Activated naive CD4-positive, alpha-beta T cell treated with anti-CD3 and anti-CD28 coated beads, Interleukin-2, amount 50 U/mL, for 24 hours (primary cell): ENCODE measurements at regions not wholly inside any gene's neighbourhood (a gene's known extent, or its start where the extent isn't known, plus 50 kb on each side); places are given as distances from the start of the nearest gene placed in this dataset.
A peak's percentile ranks its signal among the peaks of the same experiment; 100 is the strongest.
"Not testable (repeated sequence)": the region's sequence is repeated elsewhere in the genome, so short reads cannot be mapped to it uniquely, and the experiment has no call there.

Source experiments
- H3K27ac Mint-ChIP-seq: one replicate; pipeline ENCODE4 v1.8.0; 2021; ENCODE audit warnings: mild to moderate bottlenecking, mixed read lengths
- H3K27me3 Mint-ChIP-seq: one replicate; pipeline ENCODE4 v1.8.0; 2021; ENCODE audit warnings: mixed read lengths
- H3K36me3 Mint-ChIP-seq: one replicate; pipeline ENCODE4 v1.8.0; 2021; ENCODE audit warnings: mixed read lengths
- H3K4me1 Mint-ChIP-seq: one replicate; pipeline ENCODE4 v1.8.0; 2021; ENCODE audit warnings: mixed read lengths
- H3K4me3 Mint-ChIP-seq: one replicate; pipeline ENCODE4 v1.8.0; 2021; ENCODE audit warnings: mild to moderate bottlenecking, mixed read lengths
- H3K9me3 Mint-ChIP-seq: one replicate; pipeline ENCODE4 v1.8.0; 2021; ENCODE audit warnings: mixed read lengths

DNA sequence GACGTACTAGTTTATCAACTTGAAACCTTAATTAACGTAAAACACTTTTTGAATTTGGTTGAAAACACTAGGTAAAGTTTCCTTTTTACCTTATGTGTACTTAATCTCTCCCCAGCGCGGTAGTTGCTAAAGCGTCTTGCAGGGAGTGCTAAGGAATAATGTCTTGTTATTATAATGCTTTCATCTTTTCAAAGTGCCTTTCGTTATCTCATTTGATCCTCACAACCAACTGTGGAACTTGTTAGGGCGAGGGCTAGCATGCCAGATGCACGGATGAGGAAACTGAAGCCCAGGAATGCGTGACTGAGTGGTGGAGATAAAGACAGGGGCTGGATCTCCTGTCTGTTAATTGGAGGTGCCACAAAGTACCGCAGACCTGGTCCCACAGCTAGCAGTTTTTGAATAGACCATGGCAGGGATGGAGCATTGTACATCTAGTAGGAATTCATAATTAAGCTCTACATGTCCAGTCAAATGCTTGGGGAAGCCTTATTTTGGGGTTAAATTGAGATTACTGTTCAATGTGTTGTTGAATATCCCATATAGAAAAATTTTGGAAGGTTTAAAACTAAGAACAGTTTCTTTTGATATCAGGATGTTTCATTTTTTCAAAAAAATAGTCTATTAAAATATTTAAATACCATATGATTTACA is 234.3 kb downstream of the SH2D4B start:
- Mint-ChIP-seq H3K4me1 (no peaks in the 10 kb centered on the region), H3K9me3 (peaks cover 3% of the 10 kb centered on the region), H3K27me3 (peaks cover 13% of the 10 kb centered on the region), H3K36me3 (no peaks in the 10 kb centered on the region), H3K27ac (no peak overlapping the region), H3K4me3 (no peak overlapping the region)

DNA sequence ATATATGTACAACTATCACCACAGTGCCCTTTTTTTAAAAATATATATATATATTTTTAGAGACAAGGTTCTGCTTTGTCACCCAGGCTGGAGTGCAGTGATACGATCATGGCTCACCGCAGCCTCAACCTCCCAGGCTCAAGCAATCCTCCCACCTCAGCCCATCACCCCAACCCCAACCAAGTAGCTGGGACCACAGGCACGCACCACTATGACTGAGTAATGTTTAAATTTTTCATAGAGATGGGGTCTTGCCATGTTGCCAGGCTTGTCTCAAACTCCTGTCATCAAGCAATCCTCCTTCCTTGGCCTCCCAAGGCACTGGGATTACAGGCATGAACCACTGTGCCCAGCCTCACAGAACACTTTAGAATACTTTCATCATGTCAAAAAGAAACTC is 234.9 kb downstream of the SH2D4B start:
- no peak overlapping the region for H3K4me3 Mint-ChIP-seq
- H3K4me1 Mint-ChIP-seq = no peaks in the 10 kb centered on the region
- peaks cover 12% of the 10 kb centered on the region for H3K27me3 Mint-ChIP-seq
- no peaks in the 10 kb centered on the region for H3K36me3 Mint-ChIP-seq
- H3K9me3 Mint-ChIP-seq = peaks cover 3% of the 10 kb centered on the region
- H3K27ac Mint-ChIP-seq = no peak overlapping the region

DNA sequence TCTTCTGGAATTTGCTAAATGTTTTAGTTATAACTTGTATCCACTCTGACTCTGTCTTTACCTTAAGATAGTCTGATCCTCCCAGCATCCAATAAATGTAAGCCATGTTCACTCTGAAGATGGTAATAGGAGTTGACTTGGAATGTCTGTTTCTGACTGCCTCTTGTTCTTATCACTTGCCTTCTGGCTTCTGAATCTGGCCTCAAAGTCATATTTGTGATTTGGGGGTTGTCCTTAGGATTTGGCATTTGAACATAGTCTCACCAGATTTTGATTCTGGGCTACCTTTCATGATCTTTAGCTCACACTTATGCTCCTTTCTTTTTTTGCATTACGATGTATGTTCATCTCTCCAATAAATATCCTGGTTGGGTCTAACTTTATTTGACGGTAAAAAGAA is 247.0 kb downstream of the SH2D4B start:
- Mint-ChIP-seq H3K4me3 (no peak overlapping the region), H3K4me1 (no peaks in the 10 kb centered on the region), H3K36me3 (no peaks in the 10 kb centered on the region), H3K27ac (no peak overlapping the region), H3K9me3 (no peaks in the 10 kb centered on the region), H3K27me3 (peaks cover 18% of the 10 kb centered on the region)

DNA sequence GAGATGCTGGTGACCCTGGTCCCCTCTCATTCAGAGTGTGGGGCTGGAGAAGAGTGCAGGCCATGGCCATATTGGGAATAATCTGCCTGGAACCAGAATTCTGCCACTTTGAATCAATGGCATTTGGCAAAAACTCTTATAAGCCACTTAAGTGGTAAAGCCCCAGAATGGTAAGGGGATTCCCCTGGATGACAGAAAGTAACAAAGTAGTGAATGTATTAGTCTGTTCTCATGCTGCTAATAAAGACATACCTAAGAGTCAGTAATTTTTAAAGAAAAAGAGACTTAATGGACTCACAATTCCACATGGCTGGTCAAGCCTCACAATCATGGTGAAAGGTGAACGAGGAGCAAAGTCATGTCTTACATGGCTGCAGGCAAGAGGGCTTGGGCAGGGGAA is 248.6 kb downstream of the SH2D4B start:
- Mint-ChIP-seq H3K27me3 (peaks cover 20% of the 10 kb centered on the region), H3K4me3 (no peak overlapping the region), H3K4me1 (no peaks in the 10 kb centered on the region), H3K36me3 (no peaks in the 10 kb centered on the region), H3K9me3 (no peaks in the 10 kb centered on the region), H3K27ac (no peak overlapping the region)

DNA sequence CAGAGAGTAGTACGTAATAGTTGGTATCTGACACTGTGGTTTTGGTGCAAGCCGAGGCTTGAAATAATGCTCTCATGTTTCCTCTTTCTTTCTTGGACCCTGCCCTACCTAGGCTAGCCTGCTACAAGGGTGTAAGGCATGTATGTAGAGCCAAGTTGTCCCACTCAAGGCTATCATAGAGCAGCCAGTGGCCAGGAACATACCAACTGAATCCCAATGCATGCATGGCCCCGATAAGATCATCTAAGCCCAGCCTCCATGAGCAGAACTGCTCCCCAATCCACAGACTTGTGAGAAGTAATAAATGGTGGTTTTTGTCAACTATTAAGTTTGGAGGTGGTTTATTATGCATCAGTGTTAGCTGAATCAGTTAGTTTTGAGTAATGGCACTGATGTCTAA is 250.2 kb downstream of the SH2D4B start:
- Mint-ChIP-seq H3K9me3 (no peaks in the 10 kb centered on the region), H3K4me1 (no peaks in the 10 kb centered on the region)

DNA sequence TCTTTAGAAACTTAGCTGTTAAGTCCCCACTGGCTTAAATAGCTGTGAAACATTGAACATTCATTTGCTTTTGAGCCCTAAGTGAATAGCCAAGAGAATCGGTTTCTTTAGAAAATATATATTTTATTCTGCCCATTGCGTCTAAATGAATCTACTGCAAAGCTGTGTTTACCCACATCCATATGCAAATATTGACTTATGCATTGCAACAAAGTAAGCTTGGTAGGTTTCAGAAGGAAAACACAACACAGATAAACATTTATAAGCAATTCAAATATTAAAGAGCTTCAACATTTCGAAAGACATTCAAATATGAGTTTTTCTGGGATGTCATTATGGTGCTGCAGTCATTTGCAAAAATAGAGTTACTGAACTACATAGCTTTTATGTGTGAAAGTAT is 257.3 kb downstream of the SH2D4B start:
- no peak overlapping the region for H3K27ac Mint-ChIP-seq
- no peak overlapping the region for H3K4me3 Mint-ChIP-seq
- no peaks in the 10 kb centered on the region for H3K36me3 Mint-ChIP-seq
- no peaks in the 10 kb centered on the region for H3K4me1 Mint-ChIP-seq
- H3K9me3 Mint-ChIP-seq = no peaks in the 10 kb centered on the region
- H3K27me3 Mint-ChIP-seq = peaks cover 2% of the 10 kb centered on the region

More for the DNA sequence above, 250.2 kb downstream of the SH2D4B start:
- H3K27ac Mint-ChIP-seq = no peak overlapping the region
- no peak overlapping the region for H3K4me3 Mint-ChIP-seq
- H3K27me3 Mint-ChIP-seq = peaks cover 16% of the 10 kb centered on the region
- no peaks in the 10 kb centered on the region for H3K36me3 Mint-ChIP-seq

DNA sequence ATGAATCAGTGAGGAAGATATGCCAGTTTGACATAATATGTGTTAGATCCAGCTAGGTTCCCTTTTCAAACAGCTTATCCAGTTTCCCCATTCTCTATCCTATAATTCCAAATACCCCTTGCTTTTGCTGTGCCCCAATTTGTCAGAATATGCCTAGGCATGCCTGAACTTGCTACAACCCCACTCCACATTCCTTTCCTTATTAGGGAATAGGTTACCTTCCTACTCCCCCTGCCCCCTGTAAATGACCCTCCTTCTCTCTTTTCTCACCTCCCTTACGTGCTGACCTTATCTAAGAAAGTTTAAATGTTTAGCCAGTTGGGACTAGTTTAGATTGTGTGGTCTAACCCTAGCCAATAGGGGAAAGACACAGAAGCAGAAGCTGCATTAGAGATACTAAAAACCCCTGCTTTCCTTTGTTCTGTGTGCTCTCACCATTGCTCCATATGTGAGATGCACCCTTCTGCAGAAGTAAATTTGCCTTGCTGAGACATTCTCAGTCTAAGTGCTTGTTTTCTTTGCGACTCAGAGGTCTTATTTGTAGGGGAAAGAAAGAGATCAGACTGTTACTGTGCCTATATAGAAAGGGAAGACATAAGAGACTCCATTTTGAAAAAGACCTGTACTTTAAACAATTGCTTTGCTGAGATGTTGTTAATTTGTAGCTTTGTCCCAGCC is 267.8 kb downstream of the SH2D4B start:
- Mint-ChIP-seq H3K4me3 (no peak overlapping the region), H3K9me3 (no peaks in the 10 kb centered on the region), H3K36me3 (no peaks in the 10 kb centered on the region), H3K27me3 (peaks cover 2% of the 10 kb centered on the region), H3K27ac (no peak overlapping the region), H3K4me1 (no peaks in the 10 kb centered on the region)

DNA sequence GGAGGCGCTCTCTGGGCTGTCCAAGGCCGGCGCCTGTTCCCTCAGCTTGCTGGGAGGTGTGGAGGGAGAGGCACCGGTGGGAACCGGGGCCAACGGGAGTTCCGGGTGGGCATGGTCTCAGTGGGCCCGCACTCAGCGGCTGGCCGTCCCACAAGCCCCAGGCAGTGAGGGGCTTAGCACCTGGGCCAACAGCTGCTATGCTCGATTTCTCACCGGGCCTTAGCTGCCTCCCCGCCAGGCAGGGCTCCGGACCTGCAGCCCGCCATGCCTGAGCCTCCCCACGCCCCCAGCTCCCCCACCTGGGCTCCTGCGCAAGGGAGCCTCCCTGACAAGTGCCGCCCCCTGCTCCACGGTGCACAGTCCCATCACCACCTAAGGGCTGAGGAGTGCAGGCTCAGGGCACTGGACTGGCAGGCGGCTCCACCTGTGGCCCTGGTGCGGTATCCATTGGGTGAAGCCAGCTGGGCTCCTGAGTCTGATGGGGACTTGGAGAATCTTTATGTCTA is 276.5 kb downstream of the SH2D4B start:
- no peaks in the 10 kb centered on the region for H3K36me3 Mint-ChIP-seq
- H3K9me3 Mint-ChIP-seq = peaks cover 8% of the 10 kb centered on the region
- H3K4me3 Mint-ChIP-seq = no peak overlapping the region
- H3K27me3 Mint-ChIP-seq = peaks cover 5% of the 10 kb centered on the region
- H3K27ac Mint-ChIP-seq = no peak overlapping the region
- no peaks in the 10 kb centered on the region for H3K4me1 Mint-ChIP-seq

DNA sequence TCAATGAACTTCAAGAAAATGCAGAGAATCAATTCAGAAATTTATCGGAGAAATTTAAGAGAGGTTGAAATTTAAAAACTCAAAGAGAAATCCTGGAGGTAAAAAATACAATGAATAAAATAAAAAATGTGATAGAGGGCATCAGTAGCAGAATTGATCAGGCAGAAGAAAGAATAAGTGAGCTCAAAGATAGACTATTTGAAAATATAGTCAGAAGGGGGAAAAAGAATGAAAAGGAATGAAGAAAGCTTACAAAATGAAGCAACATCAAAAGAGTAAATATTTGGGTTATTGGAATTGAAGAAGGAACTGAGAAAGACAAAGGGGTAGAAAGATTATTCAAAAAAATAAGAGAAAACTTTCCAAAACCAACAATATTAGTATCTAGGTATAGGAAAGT is 291.4 kb downstream of the SH2D4B start:
- peaks cover 3% of the 10 kb centered on the region for H3K27me3 Mint-ChIP-seq
- peaks cover 10% of the 10 kb centered on the region for H3K36me3 Mint-ChIP-seq
- H3K9me3 Mint-ChIP-seq = peaks cover 26% of the 10 kb centered on the region
- no peak overlapping the region for H3K27ac Mint-ChIP-seq
- H3K4me3 Mint-ChIP-seq = no peak overlapping the region
- no peaks in the 10 kb centered on the region for H3K4me1 Mint-ChIP-seq

DNA sequence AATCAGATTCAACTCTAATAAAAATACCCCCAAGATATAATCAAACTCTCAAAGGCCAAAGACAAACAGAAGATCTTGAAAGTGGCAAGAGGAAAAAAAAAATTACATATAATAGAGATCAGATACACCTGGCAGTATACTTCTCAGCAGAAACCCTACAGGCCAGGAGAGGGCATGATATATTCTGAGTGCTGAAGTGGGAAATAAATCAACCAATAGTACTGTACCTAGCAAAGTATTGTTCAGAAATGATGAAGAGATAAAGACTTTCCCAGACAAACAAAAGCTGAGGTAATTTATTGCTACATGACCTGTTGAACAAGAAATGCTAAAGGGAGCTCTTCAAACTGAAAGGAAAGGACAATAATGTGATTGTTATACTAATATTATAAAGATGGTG is 291.9 kb downstream of the SH2D4B start:
- Mint-ChIP-seq H3K4me3 (no peak overlapping the region), H3K27ac (no peak overlapping the region), H3K9me3 (peaks cover 26% of the 10 kb centered on the region), H3K36me3 (peaks cover 10% of the 10 kb centered on the region), H3K27me3 (peaks cover 3% of the 10 kb centered on the region), H3K4me1 (no peaks in the 10 kb centered on the region)

DNA sequence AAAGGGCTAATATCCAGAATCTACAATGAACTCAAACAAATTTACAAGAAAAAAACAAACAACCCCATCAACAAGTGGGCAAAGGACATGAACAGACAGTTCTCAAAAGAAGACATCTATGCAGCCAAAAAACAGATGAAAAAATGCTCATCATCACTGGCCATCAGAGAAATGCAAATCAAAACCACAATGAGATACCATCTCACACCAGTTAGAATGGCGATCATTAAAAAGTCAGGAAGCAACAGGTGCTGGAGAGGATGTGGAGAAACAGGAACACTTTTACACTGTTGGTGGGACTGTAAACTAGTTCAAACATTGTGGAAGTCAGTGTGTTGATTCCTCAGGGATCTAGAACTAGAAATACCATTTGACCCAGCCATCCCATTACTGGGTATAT is 295.0 kb downstream of the SH2D4B start:
- H3K27ac Mint-ChIP-seq, H3K36me3 Mint-ChIP-seq, H3K27me3 Mint-ChIP-seq, H3K4me1 Mint-ChIP-seq, H3K4me3 Mint-ChIP-seq: not testable (repeated sequence)
- peaks cover 32% of the 10 kb centered on the region for H3K9me3 Mint-ChIP-seq

DNA sequence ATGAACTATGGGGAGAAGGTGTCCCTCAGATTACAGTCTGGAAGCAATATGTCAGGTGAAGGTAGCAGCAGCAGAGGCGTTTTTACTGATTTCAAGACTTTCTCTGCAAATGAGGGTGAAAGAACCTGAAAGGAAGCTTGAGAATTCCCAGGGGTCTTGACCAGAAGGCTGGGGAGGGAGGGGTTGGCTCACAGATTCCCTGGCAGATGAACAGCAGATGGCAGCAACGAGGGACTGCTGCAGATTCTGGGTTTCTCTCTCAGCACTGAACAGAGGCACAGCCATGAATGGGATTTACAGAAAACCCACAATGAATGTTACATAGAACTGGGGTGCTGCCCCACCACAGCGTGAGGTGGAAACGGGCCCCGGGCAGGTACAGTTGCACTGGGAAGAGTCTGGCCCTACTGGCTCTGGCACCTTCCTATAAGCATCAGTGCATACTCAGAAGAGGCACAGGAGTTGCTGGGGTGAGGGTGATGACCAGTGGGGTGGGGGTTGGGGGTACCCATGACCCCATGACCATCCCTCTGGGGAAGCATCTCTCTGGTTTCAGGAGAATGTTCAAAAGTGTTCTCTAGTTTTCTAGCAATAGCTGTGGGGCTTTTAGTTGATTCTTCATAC is 317.8 kb downstream of the SH2D4B start:
- Mint-ChIP-seq H3K4me1 (no peaks in the 10 kb centered on the region), H3K9me3 (no peaks in the 10 kb centered on the region), H3K27ac (peak overlapping the region; percentile 21), H3K4me3 (no peak overlapping the region), H3K27me3 (peaks cover 10% of the 10 kb centered on the region), H3K36me3 (no peaks in the 10 kb centered on the region)

DNA sequence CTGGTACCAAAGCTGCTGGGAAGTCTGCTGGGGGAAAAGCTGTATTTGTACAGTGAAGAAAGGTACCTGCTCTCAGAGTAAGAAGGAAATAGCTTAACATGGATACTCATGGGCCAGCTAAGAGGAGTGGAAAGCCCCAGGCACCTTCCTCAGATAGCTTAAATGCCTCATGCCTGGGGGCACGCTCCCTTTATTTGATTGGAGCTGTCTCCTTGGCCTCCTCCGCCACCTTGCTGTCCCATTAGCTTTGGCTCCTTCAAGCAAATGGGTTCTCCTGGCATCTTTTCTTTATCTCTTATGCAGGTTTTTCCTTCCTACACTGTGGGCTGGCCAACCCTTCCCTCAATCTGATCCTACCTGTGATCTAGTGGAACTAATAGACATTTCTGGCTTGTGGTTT is 318.5 kb downstream of the SH2D4B start:
- no peaks in the 10 kb centered on the region for H3K9me3 Mint-ChIP-seq
- no peaks in the 10 kb centered on the region for H3K4me1 Mint-ChIP-seq
- peak overlapping the region; percentile 26 for H3K27ac Mint-ChIP-seq
- H3K36me3 Mint-ChIP-seq = no peaks in the 10 kb centered on the region
- H3K4me3 Mint-ChIP-seq = no peak overlapping the region
- peaks cover 10% of the 10 kb centered on the region for H3K27me3 Mint-ChIP-seq

DNA sequence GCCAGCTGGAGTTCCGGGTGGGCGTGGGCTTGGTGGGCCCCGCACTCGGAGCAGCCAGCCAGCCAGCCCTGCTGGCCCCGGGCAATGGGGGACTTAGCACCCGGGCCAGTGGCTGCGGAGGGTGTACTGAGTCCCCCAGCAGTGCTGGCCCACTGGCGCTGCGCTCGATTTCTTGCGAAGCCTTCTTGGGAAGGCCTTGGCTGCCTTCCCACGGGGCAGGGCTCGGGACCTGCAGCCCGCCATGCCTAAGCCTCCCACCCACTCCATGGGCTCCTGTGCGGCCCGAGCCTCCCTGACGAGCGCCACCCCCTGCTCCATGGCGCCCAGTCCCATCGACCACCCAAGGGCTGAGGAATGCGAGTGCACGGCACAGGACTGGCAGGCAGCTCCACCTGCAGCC is 321.6 kb downstream of the SH2D4B start:
- not testable (repeated sequence) for H3K9me3 Mint-ChIP-seq, H3K4me3 Mint-ChIP-seq, H3K27ac Mint-ChIP-seq, H3K36me3 Mint-ChIP-seq, H3K27me3 Mint-ChIP-seq, H3K4me1 Mint-ChIP-seq

DNA sequence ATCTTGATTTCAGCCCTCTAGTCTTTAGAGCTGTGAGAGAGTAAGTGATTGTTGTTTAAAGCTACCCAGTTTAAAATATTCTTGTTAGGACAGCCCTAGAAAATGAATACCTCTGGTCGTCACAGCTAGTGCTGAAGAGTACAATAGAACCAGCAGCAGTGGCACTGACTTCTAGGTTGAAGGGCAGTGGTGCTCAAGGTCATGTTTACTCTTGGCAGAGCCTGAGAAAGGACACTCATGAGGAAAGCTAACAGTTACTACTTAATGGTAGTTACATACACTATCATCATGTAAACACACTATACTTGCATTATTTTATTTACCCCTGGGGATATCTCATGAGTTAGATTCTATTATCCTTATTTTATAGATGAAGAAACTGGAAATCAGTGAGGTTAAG is 323.0 kb downstream of the SH2D4B start:
- Mint-ChIP-seq H3K27me3 (peaks cover 8% of the 10 kb centered on the region), H3K36me3 (no peaks in the 10 kb centered on the region), H3K27ac (no peak overlapping the region), H3K9me3 (no peaks in the 10 kb centered on the region), H3K4me3 (no peak overlapping the region), H3K4me1 (no peaks in the 10 kb centered on the region)

DNA sequence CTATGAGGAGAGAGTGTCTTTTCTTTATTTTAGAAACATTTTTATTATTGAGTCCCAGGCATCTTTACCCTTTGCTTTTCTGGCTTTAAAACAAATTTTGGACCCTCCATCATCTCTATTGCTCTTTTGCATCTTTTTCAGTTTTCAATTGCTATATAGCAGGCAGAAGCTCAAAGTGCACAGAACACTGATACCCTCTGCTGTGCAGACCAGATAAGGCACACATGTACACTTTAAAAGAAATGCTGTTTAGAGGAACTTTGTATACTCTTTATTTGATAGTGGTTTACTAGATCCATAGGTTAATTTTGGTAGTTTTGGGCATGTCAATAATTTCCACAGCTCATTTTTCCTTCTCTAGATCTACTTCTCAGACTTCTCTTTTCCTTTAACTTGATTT is 324.2 kb downstream of the SH2D4B start:
- Mint-ChIP-seq H3K27me3 (peaks cover 8% of the 10 kb centered on the region), H3K27ac (no peak overlapping the region), H3K36me3 (no peaks in the 10 kb centered on the region), H3K4me3 (no peak overlapping the region), H3K4me1 (no peaks in the 10 kb centered on the region), H3K9me3 (no peaks in the 10 kb centered on the region)
